Stimulated activated CD4-positive, alpha-beta T cell treated with anti-CD3 and anti-CD28 coated beads, Interleukin-4, amount 100 ng/mL, for 48 hours (primary cell): ENCODE measurements at regions not wholly inside any gene's neighbourhood (a gene's known extent, or its start where the extent isn't known, plus 50 kb on each side); places are given as distances from the start of the nearest gene placed in this dataset.
"Not testable (repeated sequence)": the region's sequence is repeated elsewhere in the genome, so short reads cannot be mapped to it uniquely, and the experiment has no call there.

Experiments
- DNase-seq, 2 donors: peaks; one replicate each; pipeline ENCODE4 v3.0.0-alpha.2; 2020; ENCODE audit warnings: low read depth in 2 of 2

GRCh38 chr15:20346082-20346805, 195.4 kb downstream of the GOLGA6L6 start:
- no peak for DNase-seq

DNA sequence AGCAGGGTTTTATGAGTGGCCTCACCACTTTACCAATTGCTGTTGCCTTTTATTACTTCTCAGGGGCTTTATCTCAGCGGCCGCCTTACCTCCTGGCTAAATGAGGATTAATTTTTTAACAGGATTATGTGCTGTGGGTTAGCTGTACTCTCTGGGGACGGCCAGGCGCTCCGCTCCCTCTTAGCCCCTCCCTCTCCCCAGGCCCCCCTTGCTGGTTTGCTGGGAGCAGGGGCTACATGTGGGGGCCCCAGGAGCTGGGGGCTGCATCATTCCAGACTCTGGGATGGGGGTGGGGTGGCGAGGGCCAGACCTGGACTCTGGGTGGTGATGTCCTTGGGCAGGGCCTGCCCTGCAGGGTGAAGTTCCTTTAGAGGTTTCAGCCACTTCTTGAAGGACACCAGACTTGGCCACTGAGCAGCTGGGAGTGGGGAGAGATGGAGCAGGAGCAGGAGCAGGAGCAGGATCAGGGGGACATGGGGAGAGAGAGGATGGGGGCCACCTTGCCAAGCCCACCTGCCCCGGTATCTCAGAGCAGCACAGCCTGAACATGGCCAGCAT, 196.1 kb downstream of the GOLGA6L6 start:
- no peak for DNase-seq

GRCh38 chr15:20344601-20345400, 196.8 kb downstream of the GOLGA6L6 start:
- no peak for DNase-seq

- not testable (repeated sequence) for DNase-seq
Measured at GRCh38 chr15:20343395-20344211, 198.0 kb downstream of the GOLGA6L6 start.

DNA sequence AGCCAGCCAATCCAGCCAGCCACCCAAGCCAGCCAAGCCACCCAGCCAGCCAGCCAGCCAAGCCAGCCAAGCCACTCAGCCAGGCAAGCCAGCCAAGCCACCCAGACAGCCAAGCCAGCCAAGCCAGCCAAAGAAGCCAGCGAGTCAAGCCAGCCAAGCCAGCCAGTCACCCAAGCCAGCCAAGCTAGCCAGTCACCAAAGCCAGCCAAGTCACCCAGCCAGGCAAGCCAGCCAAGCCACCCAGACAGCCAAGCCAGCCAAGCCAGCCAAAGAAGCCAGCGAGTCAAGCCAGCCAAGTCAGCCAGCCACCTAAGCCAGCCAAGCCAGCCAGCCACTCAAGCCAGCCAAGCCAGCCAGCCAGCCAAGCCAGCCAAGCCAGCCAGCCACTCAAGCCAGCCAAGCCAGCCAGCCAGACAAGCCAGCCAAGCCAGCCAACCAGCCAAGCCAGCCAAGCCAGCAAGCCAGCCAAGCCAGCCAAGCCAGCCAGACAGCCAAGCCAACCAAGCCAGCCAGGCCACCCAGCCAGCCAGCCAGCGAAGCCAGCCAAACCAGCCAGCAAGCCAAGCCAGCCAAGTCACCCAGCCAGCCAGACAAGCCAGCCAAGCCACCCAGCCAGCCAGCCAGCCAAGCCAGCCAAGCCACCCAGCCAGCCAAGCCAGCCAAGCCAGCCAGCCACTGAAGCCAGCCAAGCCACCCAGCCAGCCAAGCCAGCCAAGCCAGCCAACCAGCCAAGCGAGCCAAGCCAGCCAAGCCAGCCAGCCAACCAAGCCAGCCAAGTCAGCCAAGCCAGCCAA, 198.8 kb downstream of the GOLGA6L6 start:
- DNase-seq: not testable (repeated sequence)

DNA sequence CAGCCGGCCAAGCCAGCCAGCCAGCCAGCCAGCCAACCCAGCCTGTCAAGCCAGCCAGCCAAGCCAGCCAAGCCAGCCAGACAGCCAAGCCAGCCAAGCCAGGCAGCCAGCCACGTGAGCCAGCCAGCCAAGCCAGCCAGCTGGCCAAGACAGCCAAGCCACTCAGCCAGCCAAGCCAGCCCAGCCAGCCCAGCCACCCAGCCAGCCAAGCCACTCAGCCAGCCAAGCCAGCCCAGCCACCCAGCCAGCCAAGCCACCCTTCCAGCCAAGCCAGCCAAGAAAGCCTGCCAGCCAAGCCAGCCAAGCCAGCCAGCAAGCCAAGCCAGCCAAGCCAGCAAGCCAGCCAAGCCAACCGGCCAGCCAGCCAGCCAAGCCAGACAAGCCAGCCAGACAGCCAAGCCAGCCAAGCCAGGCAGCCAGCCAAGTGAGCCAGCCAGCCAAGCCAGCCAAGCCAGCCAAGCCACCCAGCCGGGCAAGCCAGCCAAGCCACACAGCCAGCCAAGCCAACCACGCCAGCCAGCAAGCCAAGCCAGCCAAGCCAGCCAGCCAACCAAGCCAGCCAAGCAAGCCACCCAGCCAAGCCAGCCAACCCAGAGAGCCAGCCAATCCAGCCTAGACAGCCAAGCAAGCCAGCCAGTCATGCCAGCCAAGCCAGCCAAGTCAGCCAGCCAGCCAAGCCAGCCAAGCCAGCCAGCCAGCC, 199.5 kb downstream of the GOLGA6L6 start:
- no peak for DNase-seq

DNA sequence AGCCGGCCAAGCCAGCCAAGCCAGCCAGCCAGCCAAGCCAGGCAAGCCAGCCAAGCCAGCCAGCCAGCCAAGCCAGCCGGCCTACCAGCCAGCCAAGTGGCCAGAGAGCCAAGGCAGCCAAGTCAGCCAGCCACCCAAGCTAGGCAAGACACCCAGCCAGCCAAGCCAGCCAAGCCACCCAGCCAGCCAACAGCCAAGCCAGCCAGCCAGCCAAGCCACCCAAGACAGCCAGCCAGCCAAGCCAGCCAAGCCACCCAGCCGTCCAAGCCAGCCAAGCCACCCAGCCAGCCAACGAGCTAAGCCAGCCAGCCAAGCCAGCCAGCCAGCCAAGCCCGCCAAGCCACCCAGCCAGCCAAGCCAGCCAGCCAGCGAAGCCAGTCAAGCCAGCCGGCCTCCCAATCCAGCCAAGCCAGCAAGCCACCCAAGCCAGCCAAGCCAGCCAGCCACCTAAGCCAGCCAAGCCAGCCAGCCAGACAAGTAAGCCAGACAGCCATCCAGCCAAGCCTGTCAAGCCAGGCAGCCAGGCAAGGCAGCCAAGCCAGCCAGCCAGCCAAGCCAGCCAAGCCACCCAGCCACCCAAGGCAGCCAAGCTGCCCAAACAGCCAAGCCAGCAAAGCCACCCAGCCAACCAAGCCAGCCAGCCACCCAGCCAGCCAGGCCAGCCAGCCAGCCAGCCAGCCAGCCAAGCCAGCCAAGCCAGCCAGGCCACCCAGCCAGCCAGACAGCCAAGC, 200.5 kb downstream of the GOLGA6L6 start:
- DNase-seq: no peak

GRCh38 chr15:20340331-20340811, 201.2 kb downstream of the GOLGA6L6 start:
- no peak for DNase-seq

- DNase-seq: not testable (repeated sequence)
Measured at GRCh38 chr15:20339086-20339791, 202.4 kb downstream of the GOLGA6L6 start.

DNA sequence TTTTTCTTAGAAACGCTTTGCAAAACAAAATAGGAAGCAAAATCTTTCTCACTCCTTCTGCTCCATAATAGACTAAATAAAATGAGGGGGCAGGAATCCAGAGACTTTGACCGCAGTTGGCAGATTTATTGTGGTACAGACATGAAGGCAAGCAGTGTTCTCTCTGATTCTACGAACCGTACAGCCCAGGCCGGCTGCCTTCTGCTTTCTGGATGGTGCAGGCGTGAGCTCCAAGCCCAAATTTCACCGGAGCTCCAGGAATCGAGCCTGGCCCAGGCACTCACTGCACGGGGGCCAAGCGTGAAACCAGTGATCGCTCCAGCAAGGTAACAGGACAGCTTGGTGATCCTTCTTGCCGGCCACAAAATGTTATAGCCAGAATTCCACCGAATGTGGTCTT, 202.9 kb downstream of the GOLGA6L6 start:
- DNase-seq: not testable (repeated sequence)

GRCh38 chr15:20337238-20337637, 204.4 kb downstream of the GOLGA6L6 start:
- not testable (repeated sequence) for DNase-seq

DNA sequence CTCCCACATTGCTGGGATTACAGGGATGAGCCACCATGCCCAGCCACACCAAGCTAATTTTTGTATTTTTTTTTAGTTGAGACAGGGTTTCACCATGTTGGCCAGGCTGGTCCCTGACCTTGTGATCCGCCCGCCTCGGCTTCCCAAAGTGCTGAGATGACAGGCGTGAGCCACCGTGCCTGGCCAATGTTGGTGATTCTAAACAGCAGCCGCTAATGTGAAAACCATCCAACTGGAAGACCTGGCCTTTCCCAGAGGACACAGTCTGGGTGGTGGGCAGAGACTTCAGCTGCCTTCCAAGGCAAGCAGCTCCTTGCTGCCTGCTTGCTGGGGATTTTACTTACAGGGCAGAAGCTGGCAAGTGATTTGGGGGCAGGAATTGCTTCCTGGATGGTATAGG, 207.1 kb downstream of the GOLGA6L6 start:
- DNase-seq: not testable (repeated sequence)

GRCh38 chr15:20325751-20326150, 215.8 kb downstream of the GOLGA6L6 start:
- not testable (repeated sequence) for DNase-seq

- not testable (repeated sequence) for DNase-seq
Measured at GRCh38 chr15:20317132-20317531, 224.5 kb downstream of the GOLGA6L6 start.

DNA sequence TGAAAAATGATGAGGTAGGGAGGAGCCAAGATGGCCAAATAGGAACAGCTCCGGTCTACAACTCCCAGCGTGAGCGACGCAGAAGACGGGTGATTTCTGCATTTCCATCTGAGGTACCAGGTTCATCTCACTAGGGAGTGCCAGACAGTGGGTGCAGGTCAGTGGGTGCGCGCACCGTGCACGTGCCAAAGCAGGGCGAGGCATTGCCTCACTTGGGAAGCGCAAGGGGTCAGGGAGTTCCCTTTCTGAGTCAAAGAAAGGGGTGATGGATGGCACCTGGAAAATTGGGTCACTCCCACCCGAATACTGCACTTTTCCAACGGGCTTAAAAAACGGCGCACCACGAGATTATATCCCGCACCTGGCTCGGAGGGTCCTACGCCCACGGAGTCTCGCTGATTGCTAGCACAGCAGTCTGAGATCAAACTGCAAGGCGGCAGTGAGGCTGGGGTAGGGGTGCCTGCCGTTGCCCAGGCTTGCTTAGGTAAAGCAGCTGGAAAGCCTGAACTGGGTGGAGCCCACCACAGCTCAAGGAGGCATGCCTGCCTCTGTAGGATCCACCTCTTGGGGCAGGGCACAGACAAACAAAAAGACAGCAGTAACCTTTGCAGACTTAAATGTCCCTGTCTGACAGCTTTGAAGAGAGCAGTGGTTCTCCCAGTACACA, 230.5 kb downstream of the GOLGA6L6 start:
- DNase-seq: not testable (repeated sequence)

GRCh38 chr15:20310603-20311002, 231.0 kb downstream of the GOLGA6L6 start:
- no peak for DNase-seq

DNA sequence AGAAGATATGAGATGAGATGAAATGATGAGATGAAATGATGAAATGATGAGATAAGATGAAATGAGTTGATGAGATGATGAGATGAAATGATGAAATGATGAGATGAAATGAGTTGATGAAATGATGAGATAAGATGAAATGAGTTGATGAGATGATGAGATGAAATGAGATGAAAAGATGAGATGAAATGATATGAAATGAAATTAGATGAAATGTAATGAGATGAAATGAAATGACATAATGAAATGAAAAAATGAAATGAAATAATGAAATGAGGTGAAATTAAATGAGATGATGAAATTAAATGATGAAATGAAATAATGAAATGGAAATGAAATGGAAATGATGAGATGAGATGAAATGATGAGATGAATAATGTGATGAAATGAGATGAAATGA, 231.6 kb downstream of the GOLGA6L6 start:
- not testable (repeated sequence) for DNase-seq

DNA sequence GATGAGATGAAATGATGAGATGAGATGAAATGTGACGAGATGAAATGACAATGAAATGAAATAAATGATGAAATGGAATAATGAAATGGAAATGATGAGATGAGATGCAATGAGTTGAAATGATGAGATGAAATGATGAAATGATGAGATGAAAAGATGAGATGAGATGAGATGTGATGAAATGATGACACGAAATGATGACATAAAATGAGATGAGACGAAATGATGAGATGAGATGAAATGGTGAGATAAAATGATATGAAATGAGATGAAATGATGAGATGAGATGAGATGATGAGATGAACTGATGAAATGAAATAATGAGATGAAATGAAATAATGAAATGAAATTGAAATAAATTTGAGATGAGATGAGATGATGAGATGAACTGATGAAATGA, 232.2 kb downstream of the GOLGA6L6 start:
- not testable (repeated sequence) for DNase-seq
